K562 (cell line): ENCODE measurements at regions not wholly inside any gene's neighbourhood (a gene's known extent, or its start where the extent isn't known, plus 50 kb on each side); places are given as distances from the start of the nearest gene placed in this dataset.

ENCODE experiments used
- ATAC-seq: fragments of 200-7000 bp; cut with Tn5 transposase; 3 replicates; pipeline ENCODE4 v1.9.1; 2020; ENCODE audit warnings: moderate library complexity
- BruUV-seq: library from RNA; stranded (reverse); fragments of 400-500 nt; replicated peaks from 2 replicates; lab custom pipeline; 2021; lab: Mats Ljungman, UMichigan
- CTCF ChIA-PET: fragments of 300-600 bp; formaldehyde crosslinking; extraction: SDS; loops from one replicate; lab custom pipeline; 2021; ENCODE audit warnings: low intra/inter-chr PET ratio; lab: Yijun Ruan, JAX
- POLR2A ChIA-PET: fragments of 300-600, 350-650 bp; sonication (Branson Sonifier 250); formaldehyde crosslinking; extraction: SDS; loops from one replicate; lab custom pipeline; 2021; ENCODE audit warnings: antibody characterized with exemption, inconsistent platforms; lab: Yijun Ruan, JAX
- DNase-seq, 4 experiments: peaks; one replicate each; pipeline versions ENCODE4 v3.0.0 to v3.0.0-alpha.2; 2011 to 2018; ENCODE audit warnings: low spot score in 3 of 4, mixed read lengths in 3 of 4; ENCODE audit errors: extremely low read depth in 1 of 4
- FAIRE-seq: peaks from 2 replicates; lab custom pipeline; 2011; peaks lifted over from hg19 to GRCh38; lab: Jason Lieb, UNC
- H2AFZ ChIP-seq: 2 replicates; pipeline ENCODE4 v1.6.0; 2011; ENCODE audit warnings: low read depth, low read length, control low read depth, inconsistent platforms
- H3K27ac ChIP-seq: fragments of 200-600 bp; 3 replicates; pipeline ENCODE4 v1.8.0; 2011; ENCODE audit warnings: low read depth, mild to moderate bottlenecking, control low read depth, inconsistent platforms, low read length, moderate library complexity, mixed read lengths; ENCODE audit errors: extremely low read depth
- H3K27me3 ChIP-seq, 2 experiments: fragments of 300-600 bp in 1 of 2; 2 replicates in 1 of 2; 3 replicates in 1 of 2; pipeline versions ENCODE4 v1.6.0 to v1.8.0; 2011; ENCODE audit warnings: inconsistent platforms in 2 of 2, low read length in 2 of 2, mild to moderate bottlenecking in 1 of 2, mixed read lengths in 1 of 2, moderate library complexity in 1 of 2; ENCODE audit not compliant: control insufficient read depth in 2 of 2, insufficient read depth in 2 of 2
- H3K36me3 ChIP-seq: fragments of 300-600 bp; 3 replicates; pipeline ENCODE4 v1.8.0; 2011; ENCODE audit warnings: mild to moderate bottlenecking, low read length, inconsistent platforms; ENCODE audit not compliant: control insufficient read depth, insufficient read depth
- H3K4me1 ChIP-seq, 2 experiments: fragments of 200-600 bp in 1 of 2; replicated peaks in 1 of 2; 2 replicates in 1 of 2; 3 replicates in 1 of 2; pipeline versions ENCODE4 v1.5.1 to v1.8.0; 2011; ENCODE audit warnings: inconsistent platforms in 2 of 2, low read length in 2 of 2, mild to moderate bottlenecking in 1 of 2, mixed read lengths in 1 of 2, moderate library complexity in 1 of 2; ENCODE audit not compliant: control insufficient read depth in 2 of 2, insufficient read depth in 2 of 2
- H3K4me2 ChIP-seq: 2 replicates; pipeline ENCODE4 v1.6.1; 2011; ENCODE audit warnings: low read length, control low read depth, inconsistent platforms, mixed read lengths; ENCODE audit not compliant: insufficient read depth
- H3K4me3 ChIP-seq: fragments of 200-600 bp; sonication (generic), shearing (Covaris generic); 2 replicates; pipeline ENCODE4 v1.5.1; 2016; ENCODE audit warnings: control low read depth, inconsistent platforms
- H3K79me2 ChIP-seq: fragments of 200-600 bp; 3 replicates; pipeline ENCODE4 v1.8.0; 2011; ENCODE audit warnings: low read length, inconsistent platforms; ENCODE audit not compliant: control insufficient read depth, insufficient read depth
- H3K9ac ChIP-seq, 2 experiments: 2 replicates each; pipeline versions ENCODE4 v1.6.0 to v1.6.1; 2011; ENCODE audit warnings: low read depth in 2 of 2, low read length in 2 of 2, control low read depth in 1 of 2, inconsistent platforms in 1 of 2, mild to moderate bottlenecking in 1 of 2, mixed read lengths in 1 of 2; ENCODE audit not compliant: insufficient read depth in 1 of 2
- H3K9me1 ChIP-seq: one replicate; pipeline ENCODE4 v1.6.0; 2011; ENCODE audit warnings: inconsistent platforms, mild to moderate bottlenecking, low read length, moderate library complexity; ENCODE audit not compliant: control insufficient read depth, insufficient read depth
- H3K9me3 ChIP-seq: replicated peaks from 2 replicates; pipeline ENCODE4 v1.5.1; 2011; ENCODE audit warnings: low read depth, low read length, inconsistent platforms; ENCODE audit not compliant: control insufficient read depth, insufficient read depth
- H4K20me1 ChIP-seq: replicated peaks from 2 replicates; pipeline ENCODE4 v1.6.1; 2011; ENCODE audit warnings: low read length, inconsistent platforms, mixed read lengths; ENCODE audit not compliant: control insufficient read depth, insufficient read depth
- CGGBP1 ChIP-seq: fragments of 250-450 bp; sonication (Bioruptor Pico); IDR thresholded peaks from 2 replicates; pipeline ENCODE4 v1.9.0; 2021; ENCODE audit warnings: mild to moderate bottlenecking
- HDGF ChIP-seq: fragments of 450-650 bp; IDR thresholded peaks from 2 replicates; pipeline ENCODE4 v1.6.1; 2016
- KLF1 ChIP-seq: fragments of 450-650 bp; IDR thresholded peaks from 2 replicates; pipeline ENCODE4 v1.6.1; 2016; ENCODE audit warnings: missing genetic modification characterization, missing compliant biosample characterization
- NRF1 ChIP-seq, 2 experiments: fragments of 450-650 bp; IDR thresholded peaks in 1 of 2; conservative IDR thresholded peaks in 1 of 2; 2 replicates each; pipeline ENCODE4 v1.6.1; 2014; ENCODE audit warnings: mild to moderate bottlenecking in 2 of 2
- RUNX1 ChIP-seq: sonication (generic); IDR thresholded peaks from 2 replicates; pipeline ENCODE4 v1.6.1; 2016; ENCODE audit warnings: antibody characterized with exemption, low read depth
- SMAD2 ChIP-seq: fragments of 150-350 bp; IDR thresholded peaks from 2 replicates; pipeline ENCODE4 v1.6.1; 2014; ENCODE audit warnings: low read depth, mild to moderate bottlenecking, low read length
- ZFX ChIP-seq: sonication (generic); formaldehyde crosslinking; IDR thresholded peaks from 2 replicates; pipeline ENCODE4 v1.8.0; 2022; ENCODE audit warnings: mild to moderate bottlenecking, missing genetic modification reagents, moderate library complexity
- ZHX1 ChIP-seq: fragments of 150-350 bp; conservative IDR thresholded peaks from 2 replicates; pipeline ENCODE4 v1.6.1; 2014; ENCODE audit warnings: low read length
- ZNF121 ChIP-seq: sonication (generic); formaldehyde crosslinking; conservative IDR thresholded peaks from 2 replicates; pipeline ENCODE4 v1.8.0; 2022; ENCODE audit warnings: missing genetic modification reagents
- ZNF280A ChIP-seq: fragments of 450-650 bp; IDR thresholded peaks from 2 replicates; pipeline ENCODE4 v1.6.1; 2018; ENCODE audit warnings: mild to moderate bottlenecking, low read depth; ENCODE audit not compliant: partially characterized antibody
- WGBS: fragments of 100-300 bp; shearing (Covaris generic); methylation state at CpG from one replicate; pipeline ENCODE4 v1.1.6; 2016; ENCODE audit warnings: low coverage, mixed read lengths; ENCODE audit not compliant: insufficient coverage; ENCODE audit errors: missing lambda C conversion rate; 5-methylcytosine and 5-hydroxymethylcytosine counted together
- in situ Hi-C: fragments of 300-500 bp; cut with MboI; formaldehyde crosslinking; loops from 4 replicates; pipeline ENCODE4 v1.15.0; 2018; ENCODE audit warnings: inconsistent platforms, mixed read lengths
- intact Hi-C: fragments of 100-400 bp; cut with micrococcal nuclease; formaldehyde crosslinking; loops from 2 replicates; pipeline ENCODE4 v1.14.2; 2022

GRCh38 chr20:4375881-4376280, 126.8 kb upstream of the ADRA1D start (continued):
- TF ChIP-seq ZNF121 (CRISPR knock-in tag): no peak
- TF ChIP-seq RUNX1: no peak
- no peak for TF ChIP-seq SMAD2
- TF ChIP-seq, all 486 proteins: peak for 2

GRCh38 chr20:4373454-4373853, 124.4 kb upstream of the ADRA1D start:
- CTCF ChIA-PET: no interaction called here
- FAIRE-seq (no peak), DNase-seq (no peak), ATAC-seq (no peak)
- no peak for TF ChIP-seq ZNF280A
- no peak for TF ChIP-seq ZHX1
- no peak for TF ChIP-seq ZFX (CRISPR knock-in tag)
- TF ChIP-seq KLF1 (tag): no peak
- TF ChIP-seq HDGF: no peak
- no peak for TF ChIP-seq CGGBP1 (CRISPR knock-in tag)
- TF ChIP-seq NRF1 (conservative IDR thresholded peaks at IDR 0.05 in 1 of 2, IDR thresholded peaks at IDR 0.05 in 1 of 2): no peak
- H3K27me3 ChIP-seq: 0 out of 5 replicates have a peak, but pooled peaks cover 0 to 4% of the 10 kb centered on the region in 2 experiments
- H4K20me1 ChIP-seq: no peaks in the 10 kb centered on the region
- H3K36me3 ChIP-seq: no peaks in the 10 kb centered on the region
- H3K9me3 ChIP-seq: no peaks in the 10 kb centered on the region; the same call in 1 of the 2 replicates
- no peaks in the 10 kb centered on the region for H3K9me1 ChIP-seq
- no peak overlapping the region for H3K9ac ChIP-seq
- intact Hi-C loops (no loop called here), in situ Hi-C loops (no loop called here)
- POLR2A ChIA-PET: no interaction called here
- 0% methylated on average over 1 of the region's 1 CpG for WGBS
- no peak overlapping the region for H3K4me3 ChIP-seq
- no peak overlapping the region for H3K4me2 ChIP-seq
- no TSS peak for BruUV-seq
- H2AFZ ChIP-seq: no peak overlapping the region
- H3K4me1 ChIP-seq: peaks cover 0 to 11% of the 10 kb centered on the region in 2 experiments; a peak in 3 of 5 replicates
- H3K27ac ChIP-seq: no peak overlapping the region
- no peaks in the 10 kb centered on the region for H3K79me2 ChIP-seq
